A673 (cell line): ENCODE measurements at regions not wholly inside any gene's neighbourhood (a gene's known extent, or its start where the extent isn't known, plus 50 kb on each side); places are given as distances from the start of the nearest gene placed in this dataset.

Experiments used
- EZH2 ChIP-seq: fragments of 200-600 bp; sonication (generic); IDR thresholded peaks from 2 replicates; pipeline ENCODE4 v1.6.1; 2017; ENCODE audit warnings: borderline replicate concordance, low read depth, mild to moderate bottlenecking, mixed read lengths, antibody characterized with exemption, low read length; ENCODE audit not compliant: poor library complexity, severe bottlenecking
- TF ChIP-seq, protein P1 (sequence below): fragments of 300-800, 200-600 bp; sonication (generic); conservative IDR thresholded peaks from 2 replicates; pipeline ENCODE4 v1.5.1; 2017; ENCODE audit warnings: low read depth, mild to moderate bottlenecking, antibody characterized with exemption, low read length, moderate library complexity, mixed read lengths

DNA sequence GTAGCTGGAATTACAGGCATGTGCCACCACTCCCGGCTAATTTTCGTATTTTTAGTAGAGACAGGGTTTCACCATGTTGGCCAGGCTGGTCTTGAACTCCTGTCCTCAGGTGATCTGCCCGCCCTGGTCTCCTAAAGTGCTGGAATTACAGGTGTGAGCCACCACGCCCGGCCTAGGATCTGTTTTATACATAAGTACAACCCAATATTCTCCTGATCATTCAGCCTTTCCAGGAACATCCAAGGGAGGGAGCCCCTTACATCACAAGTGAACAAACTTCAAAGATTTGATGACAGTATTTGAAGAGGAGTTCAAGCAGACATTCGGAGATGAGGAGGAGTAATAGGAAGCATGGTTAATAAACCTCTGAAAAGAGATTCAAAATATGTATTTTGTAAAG lies 54.9 kb upstream of the RAB3GAP2 start:
- TF ChIP-seq, protein P1, sequence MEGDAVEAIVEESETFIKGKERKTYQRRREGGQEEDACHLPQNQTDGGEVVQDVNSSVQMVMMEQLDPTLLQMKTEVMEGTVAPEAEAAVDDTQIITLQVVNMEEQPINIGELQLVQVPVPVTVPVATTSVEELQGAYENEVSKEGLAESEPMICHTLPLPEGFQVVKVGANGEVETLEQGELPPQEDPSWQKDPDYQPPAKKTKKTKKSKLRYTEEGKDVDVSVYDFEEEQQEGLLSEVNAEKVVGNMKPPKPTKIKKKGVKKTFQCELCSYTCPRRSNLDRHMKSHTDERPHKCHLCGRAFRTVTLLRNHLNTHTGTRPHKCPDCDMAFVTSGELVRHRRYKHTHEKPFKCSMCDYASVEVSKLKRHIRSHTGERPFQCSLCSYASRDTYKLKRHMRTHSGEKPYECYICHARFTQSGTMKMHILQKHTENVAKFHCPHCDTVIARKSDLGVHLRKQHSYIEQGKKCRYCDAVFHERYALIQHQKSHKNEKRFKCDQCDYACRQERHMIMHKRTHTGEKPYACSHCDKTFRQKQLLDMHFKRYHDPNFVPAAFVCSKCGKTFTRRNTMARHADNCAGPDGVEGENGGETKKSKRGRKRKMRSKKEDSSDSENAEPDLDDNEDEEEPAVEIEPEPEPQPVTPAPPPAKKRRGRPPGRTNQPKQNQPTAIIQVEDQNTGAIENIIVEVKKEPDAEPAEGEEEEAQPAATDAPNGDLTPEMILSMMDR, result no peak
- no peak for TF ChIP-seq EZH2
